PFSK-1 (cell line): ENCODE measurements at regions not wholly inside any gene's neighbourhood (a gene's known extent, or its start where the extent isn't known, plus 50 kb on each side); places are given as distances from the start of the nearest gene placed in this dataset.

ENCODE experiments used
- FOXP2 ChIP-seq: optimal IDR thresholded peaks from 2 replicates; pipeline ENCODE3; 2011; ENCODE audit warnings: borderline replicate concordance, control low read depth, inconsistent platforms; ENCODE audit not compliant: insufficient read depth; ENCODE audit errors: extremely low read length, extremely low read depth
- POLR2AphosphoS5 ChIP-seq: IDR thresholded peaks from 2 replicates; pipeline ENCODE4 v1.6.1; 2012; ENCODE audit warnings: low read depth, mild to moderate bottlenecking, control low read depth, low read length, moderate library complexity
- REST ChIP-seq, 2 experiments: IDR thresholded peaks; 2 replicates each; pipeline versions ENCODE4 v1.6.1 to v1.8.0; 2011 to 2012; ENCODE audit warnings: low read depth in 2 of 2, low read length in 2 of 2, control low read depth in 1 of 2, inconsistent platforms in 1 of 2, mild to moderate bottlenecking in 1 of 2, moderate library complexity in 1 of 2; ENCODE audit not compliant: insufficient read depth in 1 of 2
- SIN3A ChIP-seq: IDR thresholded peaks from 2 replicates; pipeline ENCODE4 v1.6.1; 2012; ENCODE audit warnings: mild to moderate bottlenecking, low read length, moderate library complexity, borderline replicate concordance; ENCODE audit not compliant: insufficient read depth
- TAF1 ChIP-seq: IDR thresholded peaks from 2 replicates; pipeline ENCODE4 v1.6.1; 2012; ENCODE audit warnings: low read length, control low read depth, borderline replicate concordance; ENCODE audit not compliant: insufficient read depth

DNA sequence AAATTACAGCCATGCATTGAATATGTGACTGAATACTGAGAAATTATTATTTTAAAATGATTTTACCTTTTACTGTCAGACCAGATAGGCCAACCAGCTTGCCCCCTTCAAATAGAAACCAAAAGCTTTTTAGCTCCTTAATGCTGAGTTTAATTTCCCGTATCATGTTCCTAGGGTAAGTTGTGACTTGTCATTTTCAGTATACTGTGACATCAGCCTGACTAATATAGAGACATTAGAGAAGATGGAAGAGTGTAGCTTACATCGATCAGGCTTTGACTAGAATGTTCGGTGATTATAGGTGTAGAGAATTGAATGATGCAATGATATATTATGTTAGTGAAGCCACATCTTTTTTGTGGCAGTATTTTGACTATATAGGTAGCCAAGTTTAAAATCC, 50.6 kb upstream of the ZEB2 start:
- TF ChIP-seq FOXP2 (no peak), REST (IDR thresholded peaks at IDR 0.05; ENCODE audit: insufficient read depth in 1 of 2, low read depth in 2 of 2, low read length in 2 of 2) (no peak), TAF1 (no peak), SIN3A (no peak), POLR2AphosphoS5 (no peak)
